HCT116 (cell line): ENCODE measurements at regions not wholly inside any gene's neighbourhood (a gene's known extent, or its start where the extent isn't known, plus 50 kb on each side); places are given as distances from the start of the nearest gene placed in this dataset.

Experiments used
- CTCF ChIP-seq, 3 experiments: fragments of 200-600 bp in 1 of 3; sonication (generic) in 1 of 3; IDR thresholded peaks in 2 of 3; conservative IDR thresholded peaks in 1 of 3; 2 replicates each; pipeline ENCODE4 v1.5.1; 2012 to 2017; ENCODE audit warnings: low read depth in 2 of 3, low read length in 2 of 3, antibody characterized with exemption in 1 of 3, borderline replicate concordance in 1 of 3, control low read depth in 1 of 3, mild to moderate bottlenecking in 1 of 3, mixed read lengths in 1 of 3, mixed run types in 1 of 3, moderate library complexity in 1 of 3; ENCODE audit not compliant: insufficient read depth in 1 of 3
- EGR1 ChIP-seq: IDR thresholded peaks from 2 replicates; pipeline ENCODE4 v1.6.1; 2012; ENCODE audit warnings: low read depth
- ELF1 ChIP-seq: IDR thresholded peaks from 2 replicates; pipeline ENCODE4 v1.6.1; 2012; ENCODE audit warnings: low read depth, borderline replicate concordance
- EZH2 ChIP-seq: fragments of 200-600 bp; sonication (generic); IDR thresholded peaks from 2 replicates; pipeline ENCODE4 v1.6.1; 2017; ENCODE audit warnings: antibody characterized with exemption, mixed run types
- EZH2phosphoT487 ChIP-seq: fragments of 200-600 bp; IDR thresholded peaks from 2 replicates; pipeline ENCODE4 v1.6.1; 2018; ENCODE audit warnings: antibody characterized with exemption, borderline replicate concordance
- JUND ChIP-seq: IDR thresholded peaks from 2 replicates; pipeline ENCODE4 v1.6.1; 2012
- POLR2A ChIP-seq: IDR thresholded peaks from 2 replicates; pipeline ENCODE4 v1.7.0; 2011; ENCODE audit warnings: borderline replicate concordance; ENCODE audit not compliant: insufficient read depth, insufficient read length; ENCODE audit errors: extremely low read depth
- POLR2AphosphoS5 ChIP-seq: IDR thresholded peaks from 2 replicates; pipeline ENCODE4 v1.6.1; 2011; ENCODE audit warnings: mild to moderate bottlenecking, low read depth, low read length, moderate library complexity
- SIN3A ChIP-seq: IDR thresholded peaks from 2 replicates; pipeline ENCODE4 v1.6.1; 2012; ENCODE audit warnings: low read depth
- SRF ChIP-seq: IDR thresholded peaks from 2 replicates; pipeline ENCODE4 v1.6.1; 2012; ENCODE audit warnings: low read depth
- TCF7L2 ChIP-seq: IDR thresholded peaks from 2 replicates; pipeline ENCODE4 v1.7.0; 2011; ENCODE audit warnings: borderline replicate concordance, inconsistent platforms; ENCODE audit not compliant: insufficient read depth, insufficient read length; ENCODE audit errors: extremely low read depth
- ZFX ChIP-seq: fragments of 450-650 bp; IDR thresholded peaks from 2 replicates; pipeline ENCODE4 v1.6.1; 2017

- no peak for TF ChIP-seq EGR1
- TF ChIP-seq POLR2A = no peak
- TF ChIP-seq EZH2 = no peak
- TF ChIP-seq POLR2AphosphoS5 = no peak
- no peak for TF ChIP-seq CTCF (IDR thresholded peaks at IDR 0.05 in 2 of 3, conservative IDR thresholded peaks at IDR 0.05 in 1 of 3; ENCODE audit: borderline replicate concordance in 1 of 3, insufficient read depth in 1 of 3, low read depth in 2 of 3, low read length in 2 of 3)
- no peak for TF ChIP-seq JUND
- no peak for TF ChIP-seq SIN3A
- TF ChIP-seq TCF7L2 = no peak
- no peak for TF ChIP-seq EZH2phosphoT487
- TF ChIP-seq ZFX = no peak
- no peak for TF ChIP-seq SRF
- no peak for TF ChIP-seq ELF1
These were observed 581.7 kb upstream of the AMOT start for GRCh38 chrX:113422323-113422722.
